ENCODE measurements at regions not wholly inside any gene's neighbourhood (a gene's known extent, or its start where the extent isn't known, plus 50 kb on each side); places are given as distances from the start of the nearest gene placed in this dataset.
A peak's percentile ranks its signal among the peaks of the same experiment; 100 is the strongest.

- H3K9me3 Mint-ChIP-seq: peaks cover 0 to 3% (median 0%) of the 10 kb centered on the region in 7 donors
- peaks cover 0 to 2% (median 0%) of the 10 kb centered on the region in 4 donors for H3K4me1 Mint-ChIP-seq
- no peaks in the 10 kb centered on the region for H3K36me3 ChIP-seq (ENCODE audit: control insufficient read depth, insufficient read depth, low read length)
- H3K27me3 ChIP-seq (ENCODE audit: control insufficient read depth, insufficient read depth, low read length): no peaks in the 10 kb centered on the region
- no peaks in the 10 kb centered on the region for H3K27me3 Mint-ChIP-seq
- ATAC-seq (ENCODE audit: low read depth in 2 of 2) (no peak), DNase-seq (no peak)
- H3K36me3 Mint-ChIP-seq: no peaks in the 10 kb centered on the region
- H3K4me3 ChIP-seq (ENCODE audit: low read depth, low read length): no peak overlapping the region
- H3K4me3 Mint-ChIP-seq: no peak overlapping the region
- H3K27ac Mint-ChIP-seq: no peak overlapping the region
- H3K4me1 ChIP-seq (ENCODE audit: control insufficient read depth, insufficient read depth, low read length, poor library complexity, severe bottlenecking): no peaks in the 10 kb centered on the region
- H3K27ac ChIP-seq (ENCODE audit: insufficient read depth, low read length, poor library complexity, severe bottlenecking): no peak overlapping the region
- no peaks in the 10 kb centered on the region for H3K9me3 ChIP-seq (ENCODE audit: control insufficient read depth in 2 of 2, low read length in 2 of 2)
Measured at GRCh38 chr3:72577190-72577589, 271.1 kb downstream of the SHQ1 start.

DNA sequence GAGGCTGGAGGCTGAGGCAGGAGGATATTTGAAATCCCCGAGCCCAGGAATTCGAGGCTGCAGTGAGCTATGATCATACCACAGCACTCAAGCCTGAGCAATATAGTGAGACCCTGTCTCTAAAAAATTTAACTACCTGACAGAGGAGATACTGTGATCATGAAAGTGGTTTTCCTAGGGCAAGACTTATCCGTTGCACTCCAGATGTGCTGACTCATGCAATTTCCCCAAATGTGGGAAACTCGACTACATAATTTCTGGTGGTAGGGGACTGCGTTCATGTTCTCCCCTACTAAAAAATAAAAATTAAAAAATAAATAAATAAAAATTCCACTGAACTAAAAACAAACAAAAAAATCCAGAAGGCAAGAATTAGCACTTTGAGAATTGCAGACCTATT lies 271.7 kb downstream of the SHQ1 start:
- DNase-seq: no peak
- H3K27me3 ChIP-seq (ENCODE audit: control insufficient read depth, insufficient read depth, low read length): no peaks in the 10 kb centered on the region
- Mint-ChIP-seq H3K27me3 (no peaks in the 10 kb centered on the region), H3K4me3 (no peak overlapping the region), H3K9me3 (peaks cover 0 to 3% (median 0%) of the 10 kb centered on the region in 7 donors), H3K27ac (peak overlapping the region in 1 of 3 donors; percentile 21), H3K4me1 (peaks cover 0 to 2% (median 0%) of the 10 kb centered on the region in 4 donors), H3K36me3 (no peaks in the 10 kb centered on the region)
- H3K27ac ChIP-seq (ENCODE audit: insufficient read depth, low read length, poor library complexity, severe bottlenecking): no peak overlapping the region
- no peak for ATAC-seq (ENCODE audit: low read depth in 2 of 2)
- H3K36me3 ChIP-seq (ENCODE audit: control insufficient read depth, insufficient read depth, low read length): no peaks in the 10 kb centered on the region
- no peak overlapping the region for H3K4me3 ChIP-seq (ENCODE audit: low read depth, low read length)
- no peaks in the 10 kb centered on the region for H3K4me1 ChIP-seq (ENCODE audit: control insufficient read depth, insufficient read depth, low read length, poor library complexity, severe bottlenecking)
- no peaks in the 10 kb centered on the region for H3K9me3 ChIP-seq (ENCODE audit: control insufficient read depth in 2 of 2, low read length in 2 of 2)

GRCh38 chr3:72574144-72574543 lies 274.1 kb downstream of the SHQ1 start:
- Mint-ChIP-seq H3K4me1 (peaks cover 0 to 2% (median 0%) of the 10 kb centered on the region in 4 donors), H3K4me3 (no peak overlapping the region)
- no peak overlapping the region for H3K27ac ChIP-seq (ENCODE audit: insufficient read depth, low read length, poor library complexity, severe bottlenecking)

DNA sequence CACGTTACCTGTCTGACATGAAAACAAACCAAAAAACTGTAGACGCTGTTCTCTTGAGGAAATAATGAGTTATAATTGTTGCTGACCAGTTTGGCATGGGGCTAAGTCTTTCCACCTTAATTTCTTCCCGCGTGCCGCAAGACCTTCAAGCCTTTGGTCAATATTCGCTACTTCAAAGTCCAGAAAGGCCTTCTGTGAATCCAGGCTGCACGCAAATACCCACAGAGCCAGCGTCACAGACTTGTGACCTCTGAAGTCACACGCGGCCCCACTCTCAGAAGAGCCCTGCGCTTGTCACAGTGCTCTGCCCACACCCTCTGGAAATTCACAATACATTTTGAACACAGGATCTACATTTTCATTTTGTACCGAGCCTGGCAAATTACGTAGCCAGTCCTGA lies 275.2 kb downstream of the SHQ1 start:
- Mint-ChIP-seq H3K27me3 (no peaks in the 10 kb centered on the region), H3K9me3 (peaks cover 0 to 2% (median 0%) of the 10 kb centered on the region in 7 donors), H3K27ac (no peak overlapping the region), H3K4me1 (peaks cover 0 to 2% (median 0%) of the 10 kb centered on the region in 4 donors), H3K4me3 (no peak overlapping the region), H3K36me3 (no peaks in the 10 kb centered on the region)
- no peak overlapping the region for H3K4me3 ChIP-seq (ENCODE audit: low read depth, low read length)
- no peak overlapping the region for H3K27ac ChIP-seq (ENCODE audit: insufficient read depth, low read length, poor library complexity, severe bottlenecking)
- H3K4me1 ChIP-seq (ENCODE audit: control insufficient read depth, insufficient read depth, low read length, poor library complexity, severe bottlenecking): no peaks in the 10 kb centered on the region
- ATAC-seq (ENCODE audit: low read depth in 2 of 2) (no peak), DNase-seq (no peak)
- H3K36me3 ChIP-seq (ENCODE audit: control insufficient read depth, insufficient read depth, low read length): no peaks in the 10 kb centered on the region
- H3K27me3 ChIP-seq (ENCODE audit: control insufficient read depth, insufficient read depth, low read length): peaks cover 2% of the 10 kb centered on the region
- H3K9me3 ChIP-seq (ENCODE audit: control insufficient read depth in 2 of 2, low read length in 2 of 2): no peaks in the 10 kb centered on the region

More at GRCh38 chr3:72574144-72574543, 274.1 kb downstream of the SHQ1 start:
- DNase-seq (no peak), ATAC-seq (ENCODE audit: low read depth in 2 of 2) (no peak)
- Histone ChIP-seq H3K4me1 (ENCODE audit: control insufficient read depth, insufficient read depth, low read length, poor library complexity, severe bottlenecking) (no peaks in the 10 kb centered on the region), H3K27me3 (ENCODE audit: control insufficient read depth, insufficient read depth, low read length) (peaks cover 2% of the 10 kb centered on the region), H3K4me3 (ENCODE audit: low read depth, low read length) (no peak overlapping the region), H3K9me3 (ENCODE audit: control insufficient read depth in 2 of 2, low read length in 2 of 2) (no peaks in the 10 kb centered on the region), H3K36me3 (ENCODE audit: control insufficient read depth, insufficient read depth, low read length) (no peaks in the 10 kb centered on the region)
- H3K27me3 Mint-ChIP-seq: no peaks in the 10 kb centered on the region
- H3K27ac Mint-ChIP-seq: no peak overlapping the region
- peaks cover 0 to 3% (median 0%) of the 10 kb centered on the region in 7 donors for H3K9me3 Mint-ChIP-seq
- no peaks in the 10 kb centered on the region for H3K36me3 Mint-ChIP-seq

GRCh38 chr3:72572489-72573007 lies 275.7 kb downstream of the SHQ1 start:
- no peaks in the 10 kb centered on the region for H3K36me3 ChIP-seq (ENCODE audit: control insufficient read depth, insufficient read depth, low read length)
- no peak for ATAC-seq (ENCODE audit: low read depth in 2 of 2)
- H3K4me1 Mint-ChIP-seq: no peaks in the 10 kb centered on the region

DNA sequence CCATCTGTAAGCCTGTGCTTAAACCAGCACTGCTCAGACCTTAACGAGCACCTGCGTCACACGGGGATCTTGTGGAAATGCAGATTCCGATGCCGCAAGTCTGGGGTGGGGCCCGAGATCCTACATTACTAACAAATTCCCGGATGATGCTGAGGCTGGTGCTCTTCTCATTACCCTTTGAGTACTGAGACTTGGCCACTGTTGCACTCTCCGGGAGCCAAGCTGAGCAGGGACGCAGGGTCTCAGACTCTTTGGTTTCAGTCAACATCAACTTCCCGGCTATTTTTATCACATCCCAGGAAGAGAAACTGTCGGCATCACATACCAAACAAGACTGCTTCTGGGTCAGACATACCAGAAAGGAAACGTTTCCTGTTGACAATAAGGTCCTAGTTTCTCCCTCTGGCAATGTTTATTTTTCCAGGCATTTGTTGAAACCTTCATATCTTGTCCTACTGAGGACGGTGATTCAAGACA lies 276.6 kb downstream of the SHQ1 start:
- no peaks in the 10 kb centered on the region for H3K9me3 ChIP-seq (ENCODE audit: control insufficient read depth in 2 of 2, low read length in 2 of 2)
- Mint-ChIP-seq H3K4me3 (no peak overlapping the region), H3K27me3 (no peaks in the 10 kb centered on the region), H3K4me1 (no peaks in the 10 kb centered on the region), H3K36me3 (no peaks in the 10 kb centered on the region), H3K9me3 (no peaks in the 10 kb centered on the region), H3K27ac (no peak overlapping the region)
- no peaks in the 10 kb centered on the region for H3K4me1 ChIP-seq (ENCODE audit: control insufficient read depth, insufficient read depth, low read length, poor library complexity, severe bottlenecking)
- H3K27ac ChIP-seq (ENCODE audit: insufficient read depth, low read length, poor library complexity, severe bottlenecking): no peak overlapping the region
- ATAC-seq (ENCODE audit: low read depth in 2 of 2): no peak
- H3K36me3 ChIP-seq (ENCODE audit: control insufficient read depth, insufficient read depth, low read length): no peaks in the 10 kb centered on the region
- peaks cover 2% of the 10 kb centered on the region for H3K27me3 ChIP-seq (ENCODE audit: control insufficient read depth, insufficient read depth, low read length)
- DNase-seq: no peak
- no peak overlapping the region for H3K4me3 ChIP-seq (ENCODE audit: low read depth, low read length)

More at GRCh38 chr3:72572489-72573007, 275.7 kb downstream of the SHQ1 start:
- Mint-ChIP-seq H3K9me3 (no peaks in the 10 kb centered on the region), H3K4me3 (no peak overlapping the region), H3K27ac (no peak overlapping the region), H3K36me3 (no peaks in the 10 kb centered on the region), H3K27me3 (no peaks in the 10 kb centered on the region)
- DNase-seq: no peak
- Histone ChIP-seq H3K27me3 (ENCODE audit: control insufficient read depth, insufficient read depth, low read length) (peaks cover 2% of the 10 kb centered on the region), H3K4me1 (ENCODE audit: control insufficient read depth, insufficient read depth, low read length, poor library complexity, severe bottlenecking) (no peaks in the 10 kb centered on the region), H3K4me3 (ENCODE audit: low read depth, low read length) (no peak overlapping the region), H3K9me3 (ENCODE audit: control insufficient read depth in 2 of 2, low read length in 2 of 2) (no peaks in the 10 kb centered on the region), H3K27ac (ENCODE audit: insufficient read depth, low read length, poor library complexity, severe bottlenecking) (no peak overlapping the region)

- Histone ChIP-seq H3K4me3 (ENCODE audit: low read depth, low read length) (no peak overlapping the region), H3K36me3 (ENCODE audit: control insufficient read depth, insufficient read depth, low read length) (no peaks in the 10 kb centered on the region), H3K27ac (ENCODE audit: insufficient read depth, low read length, poor library complexity, severe bottlenecking) (no peak overlapping the region), H3K27me3 (ENCODE audit: control insufficient read depth, insufficient read depth, low read length) (peaks cover 2% of the 10 kb centered on the region), H3K4me1 (ENCODE audit: control insufficient read depth, insufficient read depth, low read length, poor library complexity, severe bottlenecking) (no peaks in the 10 kb centered on the region), H3K9me3 (ENCODE audit: control insufficient read depth in 2 of 2, low read length in 2 of 2) (no peaks in the 10 kb centered on the region)
- no peaks in the 10 kb centered on the region for H3K36me3 Mint-ChIP-seq
- no peaks in the 10 kb centered on the region for H3K27me3 Mint-ChIP-seq
- no peak overlapping the region for H3K27ac Mint-ChIP-seq
- no peak overlapping the region for H3K4me3 Mint-ChIP-seq
- H3K4me1 Mint-ChIP-seq: no peaks in the 10 kb centered on the region
- no peaks in the 10 kb centered on the region for H3K9me3 Mint-ChIP-seq
- DNase-seq (no peak), ATAC-seq (ENCODE audit: low read depth in 2 of 2) (no peak)
Measured at GRCh38 chr3:72571052-72571451, 277.2 kb downstream of the SHQ1 start.

- Histone ChIP-seq H3K27me3 (ENCODE audit: control insufficient read depth, insufficient read depth, low read length) (peaks cover 2% of the 10 kb centered on the region), H3K9me3 (ENCODE audit: control insufficient read depth in 2 of 2, low read length in 2 of 2) (no peaks in the 10 kb centered on the region), H3K4me1 (ENCODE audit: control insufficient read depth, insufficient read depth, low read length, poor library complexity, severe bottlenecking) (no peaks in the 10 kb centered on the region), H3K4me3 (ENCODE audit: low read depth, low read length) (no peak overlapping the region), H3K27ac (ENCODE audit: insufficient read depth, low read length, poor library complexity, severe bottlenecking) (no peak overlapping the region), H3K36me3 (ENCODE audit: control insufficient read depth, insufficient read depth, low read length) (no peaks in the 10 kb centered on the region)
- H3K36me3 Mint-ChIP-seq: no peaks in the 10 kb centered on the region
- DNase-seq (no peak), ATAC-seq (ENCODE audit: low read depth in 2 of 2) (no peak)
- H3K4me1 Mint-ChIP-seq: no peaks in the 10 kb centered on the region
- H3K27ac Mint-ChIP-seq: peak overlapping the region in 1 of 3 donors; percentile 77
- H3K4me3 Mint-ChIP-seq: no peak overlapping the region
- H3K27me3 Mint-ChIP-seq: no peaks in the 10 kb centered on the region
- H3K9me3 Mint-ChIP-seq: no peaks in the 10 kb centered on the region
Measured at GRCh38 chr3:72569754-72570440, 278.3 kb downstream of the SHQ1 start.
